Duodenal mucosa (tissue), 2 donors: ENCODE measurements at regions not wholly inside any gene's neighbourhood (a gene's known extent, or its start where the extent isn't known, plus 50 kb on each side); places are given as distances from the start of the nearest gene placed in this dataset.
"Not testable (repeated sequence)": the region's sequence is repeated elsewhere in the genome, so short reads cannot be mapped to it uniquely, and the experiment has no call there.

Experiments used
- H3K27ac ChIP-seq: one replicate; pipeline ENCODE4 v1.7.0; 2013; ENCODE audit warnings: low read depth, low read length
- H3K27me3 ChIP-seq, 2 donors: one replicate each; pipeline ENCODE4 v1.7.0; 2013; ENCODE audit warnings: low read length in 2 of 2, control low read depth in 1 of 2; ENCODE audit not compliant: insufficient read depth in 2 of 2, control insufficient read depth in 1 of 2
- H3K36me3 ChIP-seq, 2 donors: one replicate each; pipeline ENCODE4 v1.7.0; 2013; ENCODE audit warnings: low read length in 2 of 2, control low read depth in 1 of 2; ENCODE audit not compliant: insufficient read depth in 2 of 2, control insufficient read depth in 1 of 2
- H3K4me1 ChIP-seq, 2 donors: one replicate each; pipeline ENCODE4 v1.7.0; 2013; ENCODE audit warnings: low read length in 2 of 2, control low read depth in 1 of 2; ENCODE audit not compliant: insufficient read depth in 2 of 2, control insufficient read depth in 1 of 2
- H3K4me3 ChIP-seq, 2 donors: one replicate each; pipeline ENCODE4 v1.7.0; 2013; ENCODE audit warnings: low read length in 2 of 2, low read depth in 1 of 2
- H3K9ac ChIP-seq, 2 donors: one replicate each; pipeline ENCODE4 v1.7.0; 2013; ENCODE audit warnings: low read length in 2 of 2, low read depth in 1 of 2
- H3K9me3 ChIP-seq, 2 donors: one replicate each; pipeline ENCODE4 v1.7.0; 2013; ENCODE audit warnings: low read length in 2 of 2, control low read depth in 1 of 2; ENCODE audit not compliant: control insufficient read depth in 1 of 2

GRCh38 chr2:216987252-216987821, 127.5 kb upstream of the TNP1 start:
- H3K9ac ChIP-seq: no peak overlapping the region
- H3K27ac ChIP-seq: no peak overlapping the region
- no peaks in the 10 kb centered on the region for H3K36me3 ChIP-seq
- H3K27me3 ChIP-seq: no peaks in the 10 kb centered on the region
- H3K4me3 ChIP-seq: no peak overlapping the region
- H3K9me3 ChIP-seq: no peaks in the 10 kb centered on the region
- no peaks in the 10 kb centered on the region for H3K4me1 ChIP-seq

GRCh38 chr2:216985658-216986141, 125.8 kb upstream of the TNP1 start:
- Histone ChIP-seq H3K9me3 (no peaks in the 10 kb centered on the region), H3K27me3 (no peaks in the 10 kb centered on the region), H3K27ac (no peak overlapping the region), H3K4me3 (no peak overlapping the region), H3K36me3 (no peaks in the 10 kb centered on the region), H3K9ac (no peak overlapping the region), H3K4me1 (no peaks in the 10 kb centered on the region)

- H3K27me3 ChIP-seq: no peaks in the 10 kb centered on the region
- no peaks in the 10 kb centered on the region for H3K36me3 ChIP-seq
- no peak overlapping the region for H3K4me3 ChIP-seq
- no peak overlapping the region for H3K9ac ChIP-seq
- no peak overlapping the region for H3K27ac ChIP-seq
- H3K4me1 ChIP-seq: no peaks in the 10 kb centered on the region
- no peaks in the 10 kb centered on the region for H3K9me3 ChIP-seq
Measured at GRCh38 chr2:216984937-216985336, 125.1 kb upstream of the TNP1 start.

GRCh38 chr2:216981951-216982350, 122.1 kb upstream of the TNP1 start:
- H3K9ac ChIP-seq, H3K27me3 ChIP-seq, H3K4me1 ChIP-seq, H3K4me3 ChIP-seq, H3K36me3 ChIP-seq, H3K9me3 ChIP-seq, H3K27ac ChIP-seq: not testable (repeated sequence)

GRCh38 chr2:216980510-216980909, 120.6 kb upstream of the TNP1 start:
- not testable (repeated sequence) for H3K4me3 ChIP-seq, H3K9ac ChIP-seq, H3K4me1 ChIP-seq, H3K9me3 ChIP-seq, H3K36me3 ChIP-seq, H3K27me3 ChIP-seq, H3K27ac ChIP-seq

- Histone ChIP-seq H3K36me3 (no peaks in the 10 kb centered on the region), H3K27ac (no peak overlapping the region), H3K9ac (no peak overlapping the region), H3K4me3 (no peak overlapping the region), H3K4me1 (no peaks in the 10 kb centered on the region), H3K9me3 (no peaks in the 10 kb centered on the region), H3K27me3 (no peaks in the 10 kb centered on the region)
Measured at GRCh38 chr2:216974321-216975302, 114.7 kb upstream of the TNP1 start.

- H3K4me3 ChIP-seq: no peak overlapping the region
- H3K27ac ChIP-seq: no peak overlapping the region
- no peaks in the 10 kb centered on the region for H3K36me3 ChIP-seq
- no peaks in the 10 kb centered on the region for H3K9me3 ChIP-seq
- H3K27me3 ChIP-seq: no peaks in the 10 kb centered on the region
- H3K4me1 ChIP-seq: no peaks in the 10 kb centered on the region
- no peak overlapping the region for H3K9ac ChIP-seq
Measured at GRCh38 chr2:216971593-216971992, 111.7 kb upstream of the TNP1 start.

GRCh38 chr2:216970359-216970915, 110.6 kb upstream of the TNP1 start:
- no peaks in the 10 kb centered on the region for H3K4me1 ChIP-seq

GRCh38 chr2:216967889-216968288, 108.0 kb upstream of the TNP1 start:
- H3K27me3 ChIP-seq: no peaks in the 10 kb centered on the region
- no peaks in the 10 kb centered on the region for H3K4me1 ChIP-seq
- no peaks in the 10 kb centered on the region for H3K9me3 ChIP-seq
- no peak overlapping the region for H3K9ac ChIP-seq
- no peaks in the 10 kb centered on the region for H3K36me3 ChIP-seq
- H3K4me3 ChIP-seq: no peak overlapping the region
- H3K27ac ChIP-seq: no peak overlapping the region

More at GRCh38 chr2:216970359-216970915, 110.6 kb upstream of the TNP1 start:
- Histone ChIP-seq H3K4me3 (no peak overlapping the region), H3K9ac (no peak overlapping the region), H3K36me3 (no peaks in the 10 kb centered on the region), H3K9me3 (no peaks in the 10 kb centered on the region), H3K27me3 (no peaks in the 10 kb centered on the region), H3K27ac (no peak overlapping the region)

GRCh38 chr2:216960671-216961268, 100.9 kb upstream of the TNP1 start:
- H3K4me3 ChIP-seq: no peak overlapping the region
- no peak overlapping the region for H3K9ac ChIP-seq
- H3K27me3 ChIP-seq: no peaks in the 10 kb centered on the region
- no peaks in the 10 kb centered on the region for H3K9me3 ChIP-seq
- no peaks in the 10 kb centered on the region for H3K36me3 ChIP-seq
- H3K27ac ChIP-seq: no peak overlapping the region
- H3K4me1 ChIP-seq: no peaks in the 10 kb centered on the region
